Hepatic stellate cell (primary cell): ENCODE measurements at regions not wholly inside any gene's neighbourhood (a gene's known extent, or its start where the extent isn't known, plus 50 kb on each side); places are given as distances from the start of the nearest gene placed in this dataset.
A peak's percentile ranks its signal among the peaks of the same experiment; 100 is the strongest.
"Not testable (repeated sequence)": the region's sequence is repeated elsewhere in the genome, so short reads cannot be mapped to it uniquely, and the experiment has no call there.

Experiments
- DNase-seq: peaks from one replicate; pipeline ENCODE4 v3.0.0; 2011; ENCODE audit warnings: low spot score

DNA sequence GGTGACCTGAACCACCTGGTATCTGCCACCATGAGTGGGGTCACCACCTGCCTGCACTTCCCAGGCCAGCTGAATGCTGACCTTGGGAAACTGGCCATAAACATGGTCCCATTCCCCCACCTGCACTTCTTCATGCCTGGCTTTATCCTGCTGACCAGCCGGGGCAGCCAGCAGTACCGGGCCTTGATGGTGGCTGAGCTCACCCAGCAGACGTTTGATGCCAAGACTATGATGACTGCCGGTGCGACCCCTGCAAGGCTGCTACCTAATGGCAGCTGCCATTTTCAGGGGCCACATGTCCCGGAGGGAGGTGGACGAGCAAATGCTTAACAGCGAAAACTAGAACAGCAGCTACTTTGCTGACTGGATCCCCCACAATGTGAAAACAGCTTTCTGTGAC, 67.5 kb upstream of the FAM241A start:
- DNase-seq: no peak

DNA sequence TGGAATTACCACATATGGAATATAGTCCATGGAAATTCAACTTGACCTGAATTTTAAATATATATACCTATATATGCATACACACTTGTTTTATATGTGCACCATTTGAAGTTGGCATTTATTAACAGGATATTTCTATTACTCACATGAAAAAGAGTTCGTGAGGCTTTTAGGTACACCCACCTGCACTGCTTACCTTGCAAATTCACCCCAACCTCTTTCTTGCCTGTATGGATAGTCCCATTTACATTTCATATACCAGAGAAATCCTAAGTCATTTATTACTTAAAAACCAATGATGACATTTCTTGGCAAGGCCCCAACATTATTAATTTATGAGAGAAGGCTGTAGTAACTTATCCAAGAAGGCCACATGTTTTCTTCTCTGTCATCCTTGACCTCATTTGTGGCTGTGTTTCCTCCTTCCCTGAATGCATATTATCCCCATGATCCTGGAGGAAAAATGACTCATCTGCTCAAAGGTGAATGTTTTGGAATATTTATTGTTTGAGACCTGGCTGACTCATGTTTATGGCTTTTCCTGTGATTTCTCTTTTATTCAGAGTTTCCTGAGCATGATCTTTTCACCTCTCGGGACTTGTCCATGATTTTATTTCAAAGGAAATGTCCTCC, 62.2 kb upstream of the FAM241A start:
- DNase-seq: peak; percentile 24

DNA sequence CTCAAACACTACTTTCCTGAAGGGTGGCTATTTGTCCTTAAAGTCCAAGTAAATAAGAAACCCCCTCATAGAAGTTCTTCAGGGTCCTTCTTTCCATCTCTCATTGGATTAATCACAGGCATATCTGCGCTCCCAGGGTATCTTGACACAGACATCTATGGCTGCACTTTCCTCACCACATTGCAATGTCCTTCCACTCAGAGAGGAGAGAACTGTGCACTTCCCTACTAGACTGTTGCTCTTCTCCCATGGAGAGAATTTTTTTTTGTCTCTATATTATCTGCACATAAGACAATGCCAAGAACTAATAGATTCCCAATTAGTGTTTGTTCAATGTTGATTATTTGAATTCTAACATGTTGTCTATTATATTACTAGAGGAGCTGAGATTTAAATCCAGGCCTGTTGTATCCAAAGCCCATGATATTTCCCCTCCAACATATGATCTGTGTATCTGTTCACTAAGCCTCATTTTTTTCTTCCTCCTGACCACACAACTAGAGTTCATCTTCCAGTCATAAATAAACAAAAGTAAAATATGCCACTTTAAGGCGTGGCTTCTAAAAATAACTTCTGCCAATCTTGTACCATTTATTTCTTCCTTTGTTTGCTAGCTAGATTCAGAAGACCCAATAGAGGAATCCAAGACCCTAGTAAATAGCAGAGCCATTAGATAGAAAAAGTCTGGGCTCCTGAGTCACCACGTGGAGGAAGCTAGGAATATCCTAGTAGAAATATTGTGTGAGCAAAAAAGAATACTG, 61.5 kb upstream of the FAM241A start:
- DNase-seq: peak; percentile 5

DNA sequence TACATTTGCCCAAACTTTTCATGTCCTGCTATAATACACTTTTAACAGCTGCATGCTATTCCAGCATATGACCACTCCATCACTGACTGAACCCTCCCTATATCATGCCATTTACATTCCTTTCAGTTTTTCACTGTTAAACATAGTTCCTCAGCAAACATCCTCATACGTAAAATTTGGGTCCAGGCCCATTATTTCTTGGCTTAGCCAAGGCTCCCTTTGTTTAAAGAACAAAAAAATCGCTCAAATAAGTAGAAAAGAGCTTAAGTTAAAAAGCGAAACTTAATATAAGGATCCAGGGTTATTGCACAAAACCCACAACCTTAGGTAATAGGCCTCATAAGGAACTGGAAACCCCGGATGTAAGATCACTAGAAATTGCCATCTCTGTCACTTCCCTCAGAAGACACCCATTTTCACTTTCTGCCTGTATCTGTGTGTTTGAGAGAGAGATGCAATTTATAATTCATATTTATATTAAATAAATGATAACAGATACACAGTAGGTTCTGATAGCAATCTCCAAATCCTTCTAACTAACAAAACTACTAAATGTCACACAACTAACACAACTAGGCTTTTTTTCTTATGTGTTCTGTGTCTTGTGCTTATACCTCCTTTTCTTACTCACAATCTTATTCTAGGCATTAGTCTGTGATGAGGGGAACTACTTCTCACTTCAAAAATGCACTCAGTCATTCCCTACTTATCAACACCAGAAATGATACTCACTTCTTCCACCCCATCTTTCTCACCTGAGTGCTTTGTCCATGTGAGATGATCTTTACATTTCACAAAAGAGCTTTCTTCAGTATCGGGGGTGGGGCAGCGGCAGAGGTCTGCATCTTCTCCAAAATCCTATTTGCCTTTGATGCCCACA, 59.9 kb upstream of the FAM241A start:
- DNase-seq: no peak

DNA sequence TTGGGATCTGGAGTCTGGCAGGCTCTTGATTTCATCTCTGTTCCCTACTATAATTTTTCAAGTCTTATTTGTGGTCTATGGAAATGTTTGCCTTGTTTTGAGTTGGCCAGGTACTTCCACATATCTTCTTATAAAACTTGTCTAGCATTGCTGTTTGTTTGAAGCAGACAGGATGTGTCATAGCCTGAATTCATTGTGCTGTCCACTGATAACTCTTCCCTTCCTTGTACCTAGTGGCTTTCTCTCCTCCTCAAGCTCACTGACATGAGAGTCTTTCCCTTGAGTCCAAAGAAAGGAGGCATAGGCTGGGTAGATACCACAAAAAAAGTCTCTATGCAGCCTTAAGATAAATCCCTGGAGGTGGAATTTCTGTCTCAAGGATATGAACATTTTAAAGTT, 59.2 kb upstream of the FAM241A start:
- no peak for DNase-seq

DNA sequence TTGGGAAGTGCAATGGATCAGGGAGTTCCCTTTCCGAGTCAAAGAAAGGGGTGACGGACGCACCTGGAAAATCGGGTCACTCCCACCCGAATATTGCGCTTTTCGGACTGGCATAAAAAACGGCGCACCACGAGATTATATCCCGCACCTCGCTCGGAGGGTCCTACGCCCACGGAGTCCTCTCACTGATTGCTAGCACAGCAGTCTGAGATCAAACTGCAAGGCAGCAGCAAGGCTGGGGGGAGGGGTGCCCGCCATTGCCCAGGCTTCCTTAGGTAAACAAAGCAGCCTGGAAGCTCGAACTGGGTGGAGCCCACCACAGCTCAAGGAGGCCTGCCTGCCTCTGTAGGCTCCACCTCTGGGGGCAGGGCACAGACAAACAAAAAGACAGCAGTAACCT, 58.6 kb upstream of the FAM241A start:
- not testable (repeated sequence) for DNase-seq

DNA sequence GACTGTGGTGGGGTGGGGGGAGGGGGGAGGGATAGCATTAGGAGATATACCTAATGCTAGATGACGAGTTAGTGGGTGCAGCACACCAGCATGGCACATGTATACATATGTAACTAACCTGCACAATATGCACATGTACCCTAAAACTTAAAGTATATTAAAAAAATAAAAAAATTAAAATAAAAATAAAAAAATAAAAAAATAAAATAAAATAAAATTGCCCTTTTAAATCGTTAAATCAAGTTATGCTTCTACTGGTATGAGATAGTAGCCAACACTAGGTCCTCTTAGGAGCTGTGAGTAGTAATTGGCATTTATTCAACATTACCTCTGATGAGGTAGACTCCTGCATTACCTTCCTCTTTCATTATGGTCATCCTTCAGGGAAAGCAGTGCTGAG, 52.9 kb upstream of the FAM241A start:
- DNase-seq: not testable (repeated sequence)

DNA sequence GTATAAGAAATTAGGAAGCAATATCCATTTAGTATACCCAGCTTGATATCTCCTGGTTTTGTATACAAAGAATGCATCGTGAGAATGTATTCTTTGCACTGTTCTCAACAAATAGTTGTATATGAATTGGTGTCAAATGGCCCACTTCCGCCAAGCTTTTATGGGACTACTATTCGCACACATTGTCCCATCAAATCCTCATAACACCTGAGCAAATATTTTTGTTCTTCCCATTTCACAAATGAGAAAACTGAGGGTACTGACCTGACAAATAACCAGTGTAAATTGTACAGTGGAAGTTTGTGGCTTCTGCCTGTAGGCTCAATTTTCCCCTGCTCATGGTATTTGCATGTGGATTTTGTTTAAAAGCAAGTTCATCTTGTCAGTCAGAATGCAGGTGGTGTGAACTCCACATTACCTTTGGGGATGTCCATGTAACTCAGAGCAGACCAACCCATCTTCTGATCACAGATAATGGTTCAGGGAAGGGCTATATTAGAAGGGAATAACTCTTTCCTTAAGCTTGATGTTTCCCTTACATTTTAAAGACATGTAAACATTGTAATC, 51.5 kb upstream of the FAM241A start:
- DNase-seq: no peak

DNA sequence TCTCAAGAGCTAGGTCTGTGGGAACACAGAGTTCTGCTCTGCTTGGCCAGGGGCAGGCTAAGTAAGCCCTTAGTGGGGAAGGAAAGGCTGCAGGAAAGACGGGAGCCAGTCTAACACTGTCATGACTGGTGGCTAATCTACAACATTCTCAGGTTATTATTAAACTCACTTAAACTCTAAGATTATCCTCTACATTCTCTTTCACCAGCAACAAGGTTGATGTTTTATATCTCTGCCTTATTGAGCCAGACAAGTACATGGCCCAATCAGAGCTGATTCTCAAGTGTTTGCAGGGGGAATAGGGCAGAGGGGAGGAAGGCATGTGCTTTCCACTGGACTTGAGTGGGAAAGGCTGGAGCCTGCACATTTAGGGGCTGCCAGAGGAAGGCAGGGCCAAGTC, 50.9 kb upstream of the FAM241A start:
- no peak for DNase-seq
